Adipocyte (in vitro differentiated cells): ENCODE measurements at regions not wholly inside any gene's neighbourhood (a gene's known extent, or its start where the extent isn't known, plus 50 kb on each side); places are given as distances from the start of the nearest gene placed in this dataset.
A peak's percentile ranks its signal among the peaks of the same experiment; 100 is the strongest.

Source experiments
- DNase-seq: peaks from one replicate; pipeline ENCODE4 v3.0.0-alpha.2; 2015; ENCODE audit warnings: low read depth
- H3K27me3 ChIP-seq: replicated peaks from 2 replicates; pipeline ENCODE4 v1.7.0; 2013; ENCODE audit warnings: mild to moderate bottlenecking, low read length, moderate library complexity; ENCODE audit not compliant: control insufficient read depth, insufficient read depth
- H3K36me3 ChIP-seq: 2 replicates; pipeline ENCODE4 v1.7.0; 2013; ENCODE audit warnings: low read length, mild to moderate bottlenecking, moderate library complexity; ENCODE audit not compliant: control insufficient read depth, insufficient read depth, severe bottlenecking
- H3K4me1 ChIP-seq: 2 replicates; pipeline ENCODE4 v1.7.0; 2013; ENCODE audit warnings: mild to moderate bottlenecking, low read length, moderate library complexity; ENCODE audit not compliant: control insufficient read depth, insufficient read depth
- H3K4me3 ChIP-seq: 2 replicates; pipeline ENCODE4 v1.7.0; 2013; ENCODE audit warnings: mild to moderate bottlenecking, low read length, moderate library complexity
- H3K9ac ChIP-seq: 2 replicates; pipeline ENCODE4 v1.7.0; 2013; ENCODE audit warnings: mild to moderate bottlenecking, low read length, moderate library complexity
- H3K9me3 ChIP-seq: 2 replicates; pipeline ENCODE4 v1.7.0; 2013; ENCODE audit warnings: mild to moderate bottlenecking, low read length, moderate library complexity; ENCODE audit not compliant: control insufficient read depth

DNA sequence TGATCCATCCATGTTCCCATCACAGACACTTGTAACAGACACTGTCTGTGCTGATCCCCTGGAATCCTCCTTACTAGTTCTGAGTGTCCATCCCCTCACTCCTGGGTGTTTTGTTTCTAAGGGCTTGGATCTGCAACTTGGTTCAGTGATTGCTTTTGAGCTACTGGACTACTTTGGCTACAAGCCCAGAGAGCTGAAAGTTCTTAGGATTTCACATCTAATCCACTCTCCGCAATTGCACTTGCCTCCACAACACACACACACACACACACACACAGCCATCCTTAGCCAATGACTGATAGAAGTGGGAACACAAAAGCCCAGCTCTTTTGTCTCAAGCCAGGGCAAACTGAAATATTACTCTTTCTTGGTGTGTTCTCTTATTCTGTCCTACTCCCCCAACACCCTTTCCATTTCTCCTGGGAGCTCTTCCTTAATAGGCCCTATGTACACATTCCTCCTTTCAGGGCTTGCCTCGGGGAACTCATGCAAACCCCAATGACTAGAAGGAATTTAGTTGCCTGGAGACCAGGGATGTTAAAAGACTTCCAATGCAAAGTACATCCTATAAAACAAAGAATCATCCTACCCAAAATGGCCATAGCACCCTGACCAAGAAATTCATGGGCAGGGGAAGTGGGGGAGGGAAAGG is 206.1 kb upstream of the UBE2E2 start:
- H3K9me3 ChIP-seq: peaks cover 5% of the 10 kb centered on the region
- no peak overlapping the region for H3K9ac ChIP-seq
- no peaks in the 10 kb centered on the region for H3K36me3 ChIP-seq
- H3K4me3 ChIP-seq: no peak overlapping the region
- no peaks in the 10 kb centered on the region for H3K27me3 ChIP-seq
- H3K4me1 ChIP-seq: peaks cover 4% of the 10 kb centered on the region
- DNase-seq: peak; percentile 52

DNA sequence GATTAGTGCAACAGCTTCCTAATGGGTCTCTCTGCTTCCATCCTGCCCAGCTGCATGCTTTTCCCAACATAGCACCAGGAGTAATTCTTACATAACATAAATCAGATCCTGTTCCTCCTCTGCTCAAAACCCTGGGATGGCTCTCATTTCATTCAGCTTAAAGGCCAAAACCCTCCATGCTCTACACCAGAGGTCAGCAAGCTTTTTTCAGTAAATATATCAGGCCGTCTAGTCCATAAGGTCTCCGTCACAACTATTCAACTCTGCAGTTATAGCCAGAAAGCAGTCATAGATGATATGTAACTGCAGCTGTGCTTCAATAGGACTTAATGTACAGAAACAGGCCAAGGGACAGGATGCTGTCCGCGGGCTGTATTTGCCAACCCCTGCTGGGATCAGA is 202.8 kb upstream of the UBE2E2 start:
- Histone ChIP-seq H3K36me3 (no peaks in the 10 kb centered on the region), H3K9ac (no peak overlapping the region), H3K9me3 (peaks cover 5% of the 10 kb centered on the region), H3K4me3 (no peak overlapping the region), H3K4me1 (peaks cover 6% of the 10 kb centered on the region), H3K27me3 (no peaks in the 10 kb centered on the region)
- DNase-seq: no peak

DNA sequence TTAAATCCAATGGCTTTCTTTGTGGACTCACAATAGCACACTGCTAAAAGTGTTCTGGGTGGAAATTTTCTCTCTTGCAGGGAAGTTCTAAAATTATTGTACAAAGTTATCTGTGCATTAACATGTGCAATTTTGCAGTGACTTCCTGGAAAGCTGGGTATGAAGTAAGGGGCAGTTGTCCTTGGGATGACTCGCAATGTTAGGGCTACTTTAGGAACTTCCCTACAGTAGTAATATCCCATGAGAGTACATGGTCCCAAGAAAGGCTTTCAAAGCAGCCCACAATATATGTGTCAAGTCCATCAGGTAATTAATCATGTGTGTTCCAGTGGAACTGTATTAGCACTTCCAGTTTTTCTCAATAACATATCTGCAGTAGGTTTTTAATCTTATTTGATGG is 201.0 kb upstream of the UBE2E2 start:
- Histone ChIP-seq H3K27me3 (no peaks in the 10 kb centered on the region), H3K4me3 (no peak overlapping the region), H3K4me1 (peaks cover 4% of the 10 kb centered on the region), H3K36me3 (no peaks in the 10 kb centered on the region), H3K9me3 (peaks cover 5% of the 10 kb centered on the region), H3K9ac (no peak overlapping the region)
- no peak for DNase-seq

DNA sequence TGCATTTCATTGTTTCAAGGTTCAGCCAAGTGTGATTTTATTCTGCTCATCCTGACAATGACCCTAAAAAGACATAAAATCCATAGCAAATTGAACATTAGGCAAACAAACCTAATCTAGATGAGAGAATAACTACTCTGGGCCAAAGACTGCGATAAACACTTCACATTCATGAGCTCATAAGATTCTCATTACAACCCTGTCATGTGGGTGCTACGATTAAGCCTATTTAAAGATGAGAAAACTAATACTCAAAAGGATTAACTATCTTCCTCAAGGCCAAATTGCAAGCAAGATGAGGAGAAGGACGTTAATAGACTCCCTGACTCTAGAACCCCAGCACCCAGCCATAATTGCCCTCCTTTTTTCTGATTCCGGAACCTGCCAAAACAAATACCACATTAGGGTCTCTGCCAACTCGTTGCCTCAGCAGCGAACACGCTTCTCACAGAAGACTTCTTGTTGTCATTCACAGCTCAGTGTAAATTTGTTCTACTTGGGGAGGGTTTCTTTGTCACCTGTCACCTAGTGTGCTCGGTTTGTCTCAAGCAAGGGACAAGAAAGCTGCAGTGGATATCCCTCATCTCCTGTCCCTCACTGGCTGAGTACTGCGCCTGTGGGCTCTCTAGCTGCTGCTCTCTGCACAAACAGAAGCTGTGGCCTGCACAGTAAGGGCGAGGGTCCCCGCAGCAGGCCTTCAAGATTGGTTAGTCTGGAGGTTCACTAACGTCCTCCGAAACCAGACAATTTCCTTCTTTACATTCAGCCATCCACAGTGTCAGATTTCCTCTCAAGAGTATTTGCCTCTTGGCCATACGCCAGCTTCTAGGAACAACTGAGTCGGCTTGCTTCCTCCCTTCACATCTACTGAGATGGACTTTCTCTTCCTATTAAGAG is 200.0 kb upstream of the UBE2E2 start:
- Histone ChIP-seq H3K9me3 (peaks cover 3% of the 10 kb centered on the region), H3K4me1 (peaks cover 4% of the 10 kb centered on the region), H3K9ac (no peak overlapping the region), H3K27me3 (no peaks in the 10 kb centered on the region), H3K4me3 (no peak overlapping the region), H3K36me3 (no peaks in the 10 kb centered on the region)
- peak; percentile 50 for DNase-seq

DNA sequence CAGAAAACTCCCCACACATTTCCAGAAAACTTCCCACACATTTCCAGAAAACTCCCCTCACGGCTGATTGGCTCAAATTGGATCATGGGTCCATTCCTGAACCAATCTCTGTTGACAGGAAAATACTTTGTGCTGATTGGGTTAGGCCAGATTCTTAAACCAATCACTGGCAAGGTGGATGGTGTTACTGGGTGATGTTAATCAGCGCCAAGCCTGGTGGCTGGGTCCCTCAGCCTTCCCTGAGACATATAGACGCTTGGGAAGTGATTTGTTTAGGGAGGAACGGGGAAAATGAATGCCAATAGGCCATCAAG is 199.4 kb upstream of the UBE2E2 start:
- no peaks in the 10 kb centered on the region for H3K27me3 ChIP-seq
- H3K4me3 ChIP-seq: no peak overlapping the region
- H3K36me3 ChIP-seq: no peaks in the 10 kb centered on the region
- H3K4me1 ChIP-seq: peaks cover 4% of the 10 kb centered on the region
- DNase-seq: no peak
- no peaks in the 10 kb centered on the region for H3K9me3 ChIP-seq
- no peak overlapping the region for H3K9ac ChIP-seq

DNA sequence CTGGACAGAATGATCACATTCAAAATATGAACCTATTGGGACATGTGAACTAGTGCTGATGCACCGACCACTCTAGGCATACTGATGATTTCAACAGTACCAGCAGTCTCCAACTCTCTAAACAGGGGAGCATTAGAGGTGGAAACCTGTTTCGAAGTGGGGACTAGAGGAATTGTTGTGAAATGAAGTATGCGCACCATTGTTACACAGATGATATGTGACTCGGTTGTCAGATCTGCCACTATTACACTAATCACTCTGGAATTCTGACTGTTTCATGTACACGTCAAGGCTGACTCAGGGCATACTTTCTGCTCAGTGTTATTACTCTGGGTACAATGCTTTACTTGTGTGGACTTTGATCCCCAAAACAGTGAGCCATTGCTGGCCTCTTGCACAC is 198.2 kb upstream of the UBE2E2 start:
- Histone ChIP-seq H3K27me3 (no peaks in the 10 kb centered on the region), H3K9me3 (no peaks in the 10 kb centered on the region), H3K4me1 (peaks cover 4% of the 10 kb centered on the region), H3K9ac (no peak overlapping the region), H3K4me3 (no peak overlapping the region), H3K36me3 (no peaks in the 10 kb centered on the region)
- peak; percentile 78 for DNase-seq

DNA sequence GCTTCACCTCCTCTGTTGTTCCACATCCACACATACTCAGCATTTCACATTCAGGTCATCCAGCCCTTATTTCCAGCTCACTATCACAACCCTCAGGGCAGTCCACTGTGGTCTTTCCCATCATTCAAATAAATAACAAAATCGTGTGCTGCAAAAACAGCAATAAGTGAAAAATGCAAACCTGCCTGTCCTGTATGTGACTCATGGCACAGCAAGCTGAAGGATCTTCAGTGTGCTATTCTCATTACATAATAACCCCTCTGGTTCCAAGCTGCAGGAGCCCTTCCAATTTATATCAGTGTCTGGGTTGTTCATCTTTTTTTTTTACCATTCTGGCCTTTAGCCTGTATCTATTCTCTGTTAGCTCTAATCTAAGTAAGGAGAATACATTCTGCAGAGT is 185.3 kb upstream of the UBE2E2 start:
- no peaks in the 10 kb centered on the region for H3K27me3 ChIP-seq
- peak; percentile 29 for DNase-seq

DNA sequence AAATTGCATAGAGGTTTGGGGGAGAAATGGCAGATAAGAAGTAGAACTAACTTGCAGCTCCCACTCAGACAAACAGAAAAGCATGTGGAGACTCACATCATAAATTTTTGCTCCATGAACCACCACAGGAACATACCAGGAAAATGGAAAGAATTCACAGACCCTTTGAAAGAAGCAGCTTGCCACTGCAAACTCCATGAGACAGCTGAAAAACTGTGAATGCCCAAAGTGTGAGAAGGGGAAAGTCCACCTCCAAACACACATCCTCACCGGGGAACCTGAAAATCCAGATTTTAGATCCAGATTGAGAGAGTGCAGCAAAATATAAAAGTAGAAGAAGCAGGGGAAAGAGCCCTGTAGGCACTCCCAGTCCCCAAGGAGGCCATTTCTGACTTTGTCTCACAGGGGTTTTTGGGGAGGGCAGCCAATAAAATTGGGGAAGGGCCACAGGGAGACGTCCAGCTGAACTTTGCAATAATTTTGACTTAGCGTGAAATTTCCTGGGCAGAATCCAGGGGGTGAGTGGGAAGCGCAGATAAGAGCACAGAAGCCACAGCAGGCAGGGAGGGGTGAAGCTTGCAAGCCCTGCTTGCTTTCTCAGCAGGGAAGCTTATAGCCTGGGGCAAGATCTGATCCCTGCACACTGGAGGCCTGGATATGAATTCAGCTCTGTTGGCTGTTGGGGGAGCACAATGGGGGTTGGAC is 183.4 kb upstream of the UBE2E2 start:
- Histone ChIP-seq H3K4me1 (peaks cover 42% of the 10 kb centered on the region), H3K9ac (peak overlapping the region; percentile 56), H3K27me3 (no peaks in the 10 kb centered on the region), H3K36me3 (no peaks in the 10 kb centered on the region), H3K4me3 (peak overlapping the region; percentile 48), H3K9me3 (no peaks in the 10 kb centered on the region)
- peak; percentile 73 for DNase-seq

More for the DNA sequence above, 185.3 kb upstream of the UBE2E2 start:
- H3K4me3 ChIP-seq: no peak overlapping the region
- no peaks in the 10 kb centered on the region for H3K36me3 ChIP-seq
- peaks cover 42% of the 10 kb centered on the region for H3K4me1 ChIP-seq
- H3K9me3 ChIP-seq: no peaks in the 10 kb centered on the region
- H3K9ac ChIP-seq: peak overlapping the region; percentile 70

DNA sequence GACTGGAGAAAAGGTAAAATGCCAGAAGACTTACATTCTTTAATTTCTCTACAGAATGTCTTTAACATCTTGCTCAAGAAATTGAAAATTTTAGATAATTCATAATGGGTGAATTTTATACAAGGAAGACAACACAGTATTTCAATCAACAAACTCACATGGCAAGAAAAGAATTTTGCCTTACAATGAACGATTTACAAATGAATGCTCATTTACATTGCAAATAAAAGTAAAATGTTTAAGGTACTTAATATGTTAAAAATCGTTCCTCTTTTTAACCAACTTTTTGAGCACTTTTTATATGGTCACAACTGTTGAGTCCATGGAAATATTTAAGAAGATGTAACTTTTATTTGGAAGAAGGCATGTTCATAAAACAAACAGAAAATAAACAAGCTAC is 174.8 kb upstream of the UBE2E2 start:
- no peak for DNase-seq
- H3K4me3 ChIP-seq: no peak overlapping the region
- H3K9me3 ChIP-seq: peaks cover 4% of the 10 kb centered on the region
- H3K9ac ChIP-seq: no peak overlapping the region
- no peaks in the 10 kb centered on the region for H3K27me3 ChIP-seq
- H3K4me1 ChIP-seq: peaks cover 11% of the 10 kb centered on the region
- H3K36me3 ChIP-seq: no peaks in the 10 kb centered on the region

DNA sequence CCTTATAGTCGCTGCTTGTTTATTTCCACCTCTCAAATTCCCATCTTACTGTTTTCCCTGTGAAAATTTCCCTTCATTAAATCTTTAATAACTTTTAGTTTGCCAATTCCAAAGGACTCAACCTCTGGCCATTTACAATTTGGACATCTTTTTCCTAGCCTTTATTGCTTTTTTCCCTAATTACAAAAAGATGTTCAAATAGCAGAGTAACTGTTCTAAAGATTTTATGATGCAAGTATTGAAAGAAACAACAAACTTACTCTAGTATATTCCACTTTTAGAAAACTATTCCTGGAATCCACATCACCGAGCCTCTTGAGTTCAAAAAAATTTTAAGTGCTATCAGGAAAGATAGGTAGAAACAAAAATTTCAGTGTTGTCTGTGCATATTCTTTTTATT is 174.1 kb upstream of the UBE2E2 start:
- Histone ChIP-seq H3K9me3 (peaks cover 4% of the 10 kb centered on the region), H3K4me1 (peaks cover 11% of the 10 kb centered on the region), H3K27me3 (no peaks in the 10 kb centered on the region), H3K36me3 (no peaks in the 10 kb centered on the region), H3K9ac (peak overlapping the region; percentile 5), H3K4me3 (peak overlapping the region; percentile 36)
- peak; percentile 56 for DNase-seq

DNA sequence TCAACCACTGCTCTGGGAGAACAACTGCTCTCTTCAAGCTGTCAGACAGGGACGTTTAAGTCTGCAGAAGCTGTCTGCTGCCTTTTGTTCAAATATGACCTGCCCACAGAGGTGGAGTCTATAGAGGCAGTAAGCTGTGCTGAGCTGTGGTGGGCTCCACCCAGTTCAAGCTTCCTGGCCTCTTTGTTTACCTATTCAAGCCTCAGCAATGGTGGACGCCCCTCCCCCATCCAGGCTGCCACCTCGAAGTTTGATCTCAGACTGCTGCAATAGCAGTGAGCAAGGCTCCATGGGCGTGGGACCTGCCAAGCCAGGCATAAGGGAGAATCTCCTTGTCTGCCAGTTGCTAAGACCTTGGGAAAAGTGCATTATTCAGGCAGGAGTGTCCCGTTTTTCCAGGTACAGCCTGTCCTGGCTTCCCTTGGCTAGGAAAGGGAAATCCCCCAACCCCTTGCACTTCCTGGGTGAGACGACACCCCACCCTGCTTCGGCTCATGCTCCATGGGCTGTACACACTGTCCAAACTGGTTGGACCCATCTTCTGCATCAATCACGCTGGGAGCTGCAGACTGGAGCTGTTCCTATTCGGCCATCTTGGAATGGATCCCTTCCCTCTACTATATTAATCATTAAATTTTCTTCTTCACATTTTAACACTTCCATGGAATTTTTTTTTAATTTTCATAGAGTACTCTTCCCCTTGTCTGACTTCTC is 167.0 kb upstream of the UBE2E2 start:
- H3K36me3 ChIP-seq: no peaks in the 10 kb centered on the region
- no peak overlapping the region for H3K4me3 ChIP-seq
- H3K9ac ChIP-seq: no peak overlapping the region
- peaks cover 30% of the 10 kb centered on the region for H3K4me1 ChIP-seq
- H3K9me3 ChIP-seq: peaks cover 7% of the 10 kb centered on the region
- H3K27me3 ChIP-seq: no peaks in the 10 kb centered on the region
- no peak for DNase-seq
